ENCODE measurements at regions not wholly inside any gene's neighbourhood (a gene's known extent, or its start where the extent isn't known, plus 50 kb on each side); places are given as distances from the start of the nearest gene placed in this dataset.
"Not testable (repeated sequence)": the region's sequence is repeated elsewhere in the genome, so short reads cannot be mapped to it uniquely, and the experiment has no call there.

- H3K4me3 ChIP-seq (replicated peaks in 1 of 3; ENCODE audit: low read depth in 2 of 3, low read length in 3 of 3), result no peak overlapping the region
- no peak overlapping the region for H3K4me2 ChIP-seq (replicated peaks; ENCODE audit: extremely low read depth, low read length, poor library complexity, severe bottlenecking)
- no peaks in the 10 kb centered on the region for H3K27me3 ChIP-seq (ENCODE audit: control insufficient read depth in 2 of 2, insufficient read depth in 2 of 2, low read length in 2 of 2)
- peaks cover 2 to 16% (median 4%) of the 10 kb centered on the region in 7 donors for H3K9me3 Mint-ChIP-seq
- H3K4me1 Mint-ChIP-seq, result peaks cover 4% of the 10 kb centered on the region
- H3K27ac Mint-ChIP-seq, result no peak overlapping the region
- H3K27me3 Mint-ChIP-seq (ENCODE audit: low read depth in 3 of 3), result peaks cover 0 to 3% (median 0%) of the 10 kb centered on the region in 3 donors
- H3K9ac ChIP-seq (ENCODE audit: insufficient read depth, low read length, poor library complexity, severe bottlenecking), result no peak overlapping the region
- peaks cover 0 to 11% of the 10 kb centered on the region in 2 donors for H3K9me3 ChIP-seq (replicated peaks in 1 of 2; ENCODE audit: control insufficient read depth in 1 of 2, insufficient read depth in 1 of 2, low read length in 2 of 2)
- no peaks in the 10 kb centered on the region for H3K4me1 ChIP-seq (ENCODE audit: control insufficient read depth in 1 of 2, insufficient read depth in 2 of 2, low read length in 2 of 2)
- no peaks in the 10 kb centered on the region for H3K36me3 Mint-ChIP-seq
- TF ChIP-seq CTCF (IDR thresholded peaks at IDR 0.05), result no peak
- no peaks in the 10 kb centered on the region for H3K79me2 ChIP-seq (ENCODE audit: insufficient read depth, low read length)
- no peaks in the 10 kb centered on the region for H3K36me3 ChIP-seq (replicated peaks in 1 of 2; ENCODE audit: control insufficient read depth in 1 of 2, insufficient read depth in 2 of 2, low read length in 2 of 2)
- intact Hi-C loops (cut with micrococcal nuclease), result no loop called here
- no peak overlapping the region for H3K27ac ChIP-seq (ENCODE audit: low read depth in 1 of 2, low read length in 2 of 2)
- H4K20me1 ChIP-seq (ENCODE audit: insufficient read depth, low read length), result no peaks in the 10 kb centered on the region
- H3K4me3 Mint-ChIP-seq, result no peak overlapping the region
- 100% methylated on average over 2 of the region's 4 CpGs for WGBS (ENCODE audit: insufficient coverage)
- DNase-seq, result no peak
- H2AFZ ChIP-seq (ENCODE audit: insufficient read depth, low read depth, low read length, poor library complexity, severe bottlenecking), result no peak overlapping the region
Observed at GRCh38 chr1:219067350-219067712, 106.3 kb upstream of the LYPLAL1 start.

- H3K79me2 ChIP-seq (ENCODE audit: insufficient read depth, low read length); H3K4me1 ChIP-seq (ENCODE audit: control insufficient read depth in 1 of 2, insufficient read depth in 2 of 2, low read length in 2 of 2); H3K4me3 ChIP-seq (replicated peaks in 1 of 3; ENCODE audit: low read depth in 2 of 3, low read length in 3 of 3); H3K27ac Mint-ChIP-seq; H3K36me3 ChIP-seq (replicated peaks in 1 of 2; ENCODE audit: control insufficient read depth in 1 of 2, insufficient read depth in 2 of 2, low read length in 2 of 2); H3K27me3 Mint-ChIP-seq (ENCODE audit: low read depth in 3 of 3); intact Hi-C loops (cut with micrococcal nuclease); H4K20me1 ChIP-seq (ENCODE audit: insufficient read depth, low read length); H3K4me2 ChIP-seq (replicated peaks; ENCODE audit: extremely low read depth, low read length, poor library complexity, severe bottlenecking); H3K27ac ChIP-seq (ENCODE audit: low read depth in 1 of 2, low read length in 2 of 2); H3K4me3 Mint-ChIP-seq; H3K4me1 Mint-ChIP-seq; H3K36me3 Mint-ChIP-seq; DNase-seq; H3K27me3 ChIP-seq (ENCODE audit: control insufficient read depth in 2 of 2, insufficient read depth in 2 of 2, low read length in 2 of 2); H3K9ac ChIP-seq (ENCODE audit: insufficient read depth, low read length, poor library complexity, severe bottlenecking); H2AFZ ChIP-seq (ENCODE audit: insufficient read depth, low read depth, low read length, poor library complexity, severe bottlenecking): not testable (repeated sequence)
- H3K9me3 Mint-ChIP-seq, result peaks cover 3 to 16% (median 6%) of the 10 kb centered on the region in 7 donors
- WGBS (ENCODE audit: insufficient coverage), result no CpG with 5 or more reads among the region's 2 CpGs
- H3K9me3 ChIP-seq (replicated peaks in 1 of 2; ENCODE audit: control insufficient read depth in 1 of 2, insufficient read depth in 1 of 2, low read length in 2 of 2), result peaks cover 0 to 12% of the 10 kb centered on the region in 2 donors
Observed at GRCh38 chr1:219070395-219070794, 103.3 kb upstream of the LYPLAL1 start.
